Activated CD4-positive, alpha-beta T cell treated with anti-CD3 and anti-CD28 coated beads, Interleukin-2, Interleukin-4, amounts not matched to agents 100 ng/mL and 50 ng/mL, durations not matched to agents 16 hours and 8 hours (primary cell): ENCODE measurements at regions not wholly inside any gene's neighbourhood (a gene's known extent, or its start where the extent isn't known, plus 50 kb on each side); places are given as distances from the start of the nearest gene placed in this dataset.
A peak's percentile ranks its signal among the peaks of the same experiment; 100 is the strongest.
"Not testable (repeated sequence)": the region's sequence is repeated elsewhere in the genome, so short reads cannot be mapped to it uniquely, and the experiment has no call there.

ENCODE experiments used
- DNase-seq: peaks from one replicate; pipeline ENCODE4 v3.0.0-alpha.2; 2020; ENCODE audit warnings: low spot score

DNA sequence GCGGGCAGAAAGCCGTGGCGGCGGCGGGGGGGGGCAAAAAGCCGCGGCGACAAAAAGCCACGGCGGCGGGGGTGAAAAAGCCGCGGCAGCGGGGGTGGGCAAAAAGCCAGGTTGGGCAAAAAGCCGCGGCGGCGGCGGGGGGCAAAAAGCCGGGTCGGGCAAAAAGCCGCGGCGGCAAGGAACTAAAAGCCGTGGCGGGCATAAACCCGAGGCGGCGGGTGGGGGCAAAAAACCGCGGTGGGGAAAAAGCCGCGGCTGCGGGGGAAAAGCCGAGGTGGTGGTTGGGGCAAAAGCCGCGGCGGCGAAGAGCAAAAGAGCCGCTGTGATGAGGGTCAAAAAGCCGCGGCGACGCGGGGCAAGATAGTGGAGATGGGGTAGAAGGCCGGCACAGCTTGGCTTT, 1834.2 kb downstream of the FOXD4L5 start:
- DNase-seq, result not testable (repeated sequence)

DNA sequence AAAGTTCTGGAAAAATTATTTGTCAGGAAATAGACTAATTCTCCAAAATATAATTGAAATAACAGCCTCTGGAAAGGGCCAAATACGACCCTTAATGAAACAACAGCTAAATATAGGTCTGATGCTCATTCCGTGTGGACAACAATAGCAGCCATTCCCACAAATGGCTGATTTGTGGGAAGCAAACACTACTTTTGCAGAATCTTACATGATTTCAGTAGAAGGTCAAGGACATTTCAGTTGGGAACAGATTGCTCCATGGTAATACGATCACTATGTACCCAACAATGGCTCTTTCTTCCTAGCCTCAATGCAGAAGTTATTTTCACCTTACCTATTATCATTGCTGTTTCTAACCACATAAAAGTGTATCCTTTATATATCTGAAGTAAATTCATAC, 1859.9 kb downstream of the FOXD4L5 start:
- not testable (repeated sequence) for DNase-seq

DNA sequence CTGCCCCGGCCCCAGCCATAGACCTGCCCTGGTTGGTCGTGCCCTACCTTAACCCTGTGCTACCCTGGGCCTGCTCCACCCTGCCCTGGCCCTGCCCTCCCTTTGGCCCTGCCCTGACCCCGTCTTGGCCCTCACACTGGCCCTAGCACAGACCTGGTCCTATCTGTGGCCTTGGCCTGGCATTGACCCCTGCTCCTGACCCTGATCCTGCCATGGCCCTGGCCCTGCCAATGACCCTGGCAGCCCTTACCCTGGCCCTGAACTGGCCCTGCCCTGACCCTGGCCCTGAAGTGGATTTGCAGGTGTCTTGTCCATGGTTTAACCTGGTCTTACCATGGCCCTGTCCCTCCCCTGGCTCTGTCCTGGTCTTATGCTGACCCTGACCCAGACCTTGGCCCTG, 1894.1 kb downstream of the FOXD4L5 start:
- not testable (repeated sequence) for DNase-seq

DNA sequence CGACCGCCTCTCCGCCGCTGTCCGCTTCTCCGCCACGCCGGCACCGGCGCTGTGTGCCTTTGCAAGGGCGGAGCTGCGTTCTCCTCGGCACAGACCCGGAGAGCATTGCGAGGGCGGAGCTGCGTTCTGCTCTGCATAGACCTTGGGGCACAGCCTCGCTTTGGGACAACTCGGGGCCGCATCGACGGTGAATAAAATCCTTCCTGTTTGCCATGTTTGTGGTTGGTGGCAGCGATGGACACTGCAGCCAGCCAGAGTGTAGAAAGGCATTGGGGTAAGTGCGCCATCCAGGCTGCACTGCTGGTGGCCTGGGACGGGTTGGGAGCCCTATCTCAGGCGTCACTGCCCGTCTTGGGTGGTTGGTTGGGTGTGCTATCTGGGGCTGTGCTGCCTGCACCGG, 1899.5 kb downstream of the FOXD4L5 start:
- not testable (repeated sequence) for DNase-seq

DNA sequence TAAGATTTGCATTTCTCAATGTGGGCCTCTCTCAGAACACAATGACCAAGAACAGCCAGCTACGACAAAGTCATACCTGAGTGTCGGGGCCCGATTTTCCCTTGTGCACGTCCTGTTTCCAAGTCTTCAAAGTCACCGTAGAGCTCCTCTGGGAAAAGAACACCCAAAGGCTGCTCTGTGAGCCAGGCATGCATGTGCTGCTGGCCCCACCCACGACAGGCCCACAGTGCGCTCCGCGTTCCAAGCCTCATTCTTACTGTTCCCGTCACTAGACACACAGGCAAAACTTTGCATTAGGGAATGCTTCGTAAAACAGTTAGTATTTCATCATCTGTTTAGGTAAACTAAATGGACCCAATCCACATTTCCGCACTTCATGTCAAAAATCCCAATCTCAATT, 1905.1 kb downstream of the FOXD4L5 start:
- DNase-seq, result not testable (repeated sequence)

GRCh38 chr9:63354219-63354618, 1930.8 kb downstream of the FOXD4L5 start:
- peak; percentile 53 for DNase-seq

DNA sequence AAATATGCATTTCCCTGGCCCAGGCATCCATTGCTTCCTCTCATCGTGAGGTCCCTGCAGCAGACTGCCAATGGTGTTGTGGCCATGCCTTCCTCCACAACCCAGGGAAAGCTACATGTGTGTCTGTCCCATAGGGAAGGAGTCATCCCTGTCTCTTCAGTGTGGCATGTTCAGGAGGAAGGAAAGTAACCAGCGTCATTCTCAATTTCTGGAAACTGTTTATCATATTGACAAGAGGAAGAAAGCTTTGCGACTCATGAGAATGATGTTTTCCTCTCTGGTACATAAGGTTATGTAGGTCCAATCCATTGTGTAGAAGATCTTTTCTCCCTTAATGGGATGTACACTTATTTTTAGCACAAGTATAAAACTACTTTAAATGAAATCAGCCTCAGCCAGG, 1937.7 kb downstream of the FOXD4L5 start:
- not testable (repeated sequence) for DNase-seq

DNA sequence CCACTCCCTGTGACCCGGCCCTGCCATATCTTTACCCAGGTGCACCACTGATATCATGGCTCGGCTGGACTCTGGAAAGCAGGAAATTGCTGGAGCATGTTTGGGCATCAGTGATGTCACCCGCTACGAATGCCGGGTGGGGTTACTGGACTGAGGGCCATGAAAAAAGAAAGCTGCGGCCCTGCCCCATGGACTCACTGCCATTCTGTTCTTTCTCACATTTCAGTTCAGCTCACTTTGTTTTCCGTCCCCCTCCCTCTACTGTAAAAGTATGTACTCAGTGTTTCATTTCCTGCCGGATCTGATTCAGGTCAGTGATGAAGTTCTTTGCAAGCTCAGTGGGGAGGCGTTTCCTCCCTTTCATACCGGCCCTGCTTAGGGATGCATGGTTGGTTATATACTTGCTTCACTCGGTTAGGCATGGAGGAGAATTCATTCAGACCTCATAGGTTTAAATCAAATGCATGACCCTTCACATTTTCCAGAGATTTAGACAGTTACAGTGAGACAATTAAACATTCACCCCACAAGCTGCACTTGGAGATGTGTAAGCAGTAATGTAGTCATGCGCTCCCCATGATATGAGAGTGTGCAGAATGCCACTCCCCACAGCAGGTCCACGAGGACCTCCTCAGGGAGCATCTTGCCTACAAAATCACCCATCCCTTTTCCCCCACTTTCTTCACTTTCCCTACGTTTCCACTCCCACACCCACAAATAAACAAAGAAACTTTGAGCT, 1938.5 kb downstream of the FOXD4L5 start:
- DNase-seq, result peak; percentile 78

DNA sequence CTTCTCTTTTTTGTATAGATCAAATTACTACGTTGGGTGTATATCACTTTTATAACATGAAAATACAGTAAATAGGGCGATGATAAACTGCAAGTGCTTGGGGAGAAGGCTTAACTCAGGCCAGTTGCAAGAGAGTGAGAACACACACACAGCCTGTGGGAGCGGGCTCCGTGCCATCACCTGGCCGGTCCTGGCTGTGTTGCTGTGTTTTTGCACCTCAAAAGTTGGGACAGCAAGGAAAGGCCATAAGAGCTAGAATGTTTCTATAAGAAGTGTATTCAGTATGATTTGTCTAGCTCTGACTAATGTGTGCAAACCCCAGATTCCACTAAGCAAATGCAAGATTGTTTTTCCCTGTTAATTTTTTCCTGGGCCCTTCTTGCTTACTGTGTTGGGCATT, 1940.6 kb downstream of the FOXD4L5 start:
- DNase-seq, result not testable (repeated sequence)

GRCh38 chr9:63342528-63342927, 1942.5 kb downstream of the FOXD4L5 start:
- DNase-seq, result not testable (repeated sequence)

- DNase-seq, result peak; percentile 57
Observed at GRCh38 chr9:63337899-63338604, 1947.0 kb downstream of the FOXD4L5 start.

- DNase-seq, result not testable (repeated sequence)
Observed at GRCh38 chr9:63335286-63335685, 1949.7 kb downstream of the FOXD4L5 start.

GRCh38 chr9:63334187-63334586, 1950.8 kb downstream of the FOXD4L5 start:
- DNase-seq, result not testable (repeated sequence)

GRCh38 chr9:63333083-63333482, 1951.9 kb downstream of the FOXD4L5 start:
- not testable (repeated sequence) for DNase-seq

DNA sequence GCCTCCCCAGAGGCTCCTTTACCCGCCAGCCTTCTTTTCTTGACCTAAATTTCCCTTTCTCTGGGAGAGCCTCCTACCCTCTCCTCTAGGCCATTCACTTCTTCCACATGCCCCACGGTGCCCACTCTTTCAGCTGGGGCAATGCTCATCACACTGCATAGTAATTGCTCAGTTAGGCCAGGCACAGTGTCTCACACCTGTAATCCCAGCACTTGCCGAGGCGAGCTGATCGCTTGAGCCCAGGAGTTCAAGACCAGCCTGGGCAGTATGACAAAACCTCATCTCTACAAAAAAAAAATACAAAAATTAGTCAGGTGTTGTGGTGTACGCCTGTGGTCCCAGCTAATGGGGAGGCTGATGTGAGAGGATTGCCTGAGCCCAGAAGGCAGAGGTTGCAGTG, 1956.7 kb downstream of the FOXD4L5 start:
- DNase-seq, result not testable (repeated sequence)

DNA sequence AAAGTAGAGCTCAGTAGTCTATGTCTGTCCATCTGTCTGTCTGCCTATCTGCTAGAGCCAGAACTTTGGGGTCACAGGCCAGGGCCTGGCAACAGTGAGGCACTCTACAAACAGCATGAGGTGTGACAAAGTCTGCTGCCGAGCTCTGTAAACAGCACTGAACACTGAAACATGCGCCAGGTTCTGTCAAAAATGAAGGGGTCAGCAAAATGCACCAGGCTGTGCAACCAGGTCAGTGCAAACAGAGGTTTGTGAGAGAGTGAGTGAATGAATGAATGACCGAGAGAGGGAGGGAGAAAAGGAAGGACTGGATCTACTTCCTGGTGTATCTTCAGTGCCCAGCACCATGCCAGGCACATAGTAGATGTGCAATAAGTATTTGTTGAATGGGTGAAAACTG, 1957.8 kb downstream of the FOXD4L5 start:
- DNase-seq, result not testable (repeated sequence)

GRCh38 chr9:63326665-63327064, 1958.3 kb downstream of the FOXD4L5 start:
- not testable (repeated sequence) for DNase-seq

GRCh38 chr9:63325696-63326095, 1959.3 kb downstream of the FOXD4L5 start:
- not testable (repeated sequence) for DNase-seq

DNA sequence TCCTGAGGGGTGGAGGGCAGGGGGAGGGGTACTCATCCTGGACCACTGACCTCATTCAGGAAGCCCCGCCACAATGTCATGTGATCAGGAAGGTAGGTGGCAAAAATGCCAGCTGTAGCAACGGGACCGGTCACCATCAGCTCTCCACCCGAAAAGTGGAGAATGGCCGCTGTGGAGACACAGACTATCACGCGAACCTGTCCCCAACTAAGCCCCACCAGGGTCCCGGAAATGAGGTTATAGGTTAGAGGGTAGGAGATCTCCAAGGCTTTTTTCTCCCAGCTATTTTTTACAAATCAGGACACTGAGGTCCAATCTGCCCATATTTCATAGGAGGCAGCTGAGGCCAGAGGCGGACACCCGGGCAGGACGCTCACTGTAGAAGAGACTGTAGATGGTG, 1966.9 kb downstream of the FOXD4L5 start:
- DNase-seq, result not testable (repeated sequence)

DNA sequence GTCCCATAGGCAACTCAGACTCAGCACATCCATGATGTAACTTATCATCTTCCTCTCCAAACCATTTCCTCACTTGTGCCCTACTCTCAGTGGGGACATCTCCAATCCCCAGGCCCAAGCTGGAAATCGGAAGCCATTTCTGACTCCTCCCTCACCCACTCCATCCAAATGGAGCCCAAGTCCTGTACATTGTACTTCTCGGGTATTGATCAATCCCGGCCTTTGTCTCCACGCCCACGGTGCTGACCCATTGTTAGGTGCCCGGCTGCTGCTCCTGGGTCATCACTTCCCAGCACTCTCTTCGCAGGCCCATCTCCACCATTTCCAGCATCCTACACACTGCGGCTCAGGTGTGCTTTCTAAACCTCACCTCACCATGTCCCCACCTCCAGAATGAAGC, 1969.6 kb downstream of the FOXD4L5 start:
- DNase-seq, result not testable (repeated sequence)

DNA sequence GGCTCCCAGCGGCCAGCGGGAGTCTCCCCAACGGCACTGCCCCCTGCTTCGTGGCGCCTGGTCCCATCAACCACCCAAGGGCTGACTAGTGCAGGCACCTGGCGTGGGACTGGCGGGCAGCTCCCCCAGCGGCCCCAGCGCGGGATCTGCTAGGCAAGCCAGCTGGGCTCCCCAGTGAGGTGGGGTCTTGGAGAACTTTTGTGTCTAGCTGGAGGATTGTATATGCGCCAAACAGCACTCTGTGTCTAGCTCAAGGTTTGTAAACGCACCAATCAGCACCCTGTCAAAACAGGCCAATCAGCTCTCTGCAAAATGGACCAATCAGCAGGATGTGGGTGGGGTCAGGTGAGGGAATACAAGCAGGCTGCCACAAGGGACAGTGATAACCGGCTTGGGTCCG, 1988.2 kb downstream of the FOXD4L5 start:
- not testable (repeated sequence) for DNase-seq

- DNase-seq, result not testable (repeated sequence)
Observed at GRCh38 chr9:63296366-63296765, 1988.6 kb downstream of the FOXD4L5 start.

- DNase-seq, result not testable (repeated sequence)
Observed at GRCh38 chr9:63289971-63290370, 1995.0 kb downstream of the FOXD4L5 start.
